GM23338 (cell line): ENCODE measurements at regions not wholly inside any gene's neighbourhood (a gene's known extent, or its start where the extent isn't known, plus 50 kb on each side); places are given as distances from the start of the nearest gene placed in this dataset.

ENCODE experiments used
- ATAC-seq: fragments of 200-7000 bp; cut with Tn5 transposase; 3 replicates; pipeline ENCODE4 v1.9.1; 2020
- DNase-seq: peaks from one replicate; pipeline ENCODE4 v3.0.0-alpha.2; 2015; ENCODE audit warnings: low spot score
- H2AFZ ChIP-seq: fragments of 200-600 bp; sonication (generic); 2 replicates; pipeline ENCODE4 v1.8.0; 2016; ENCODE audit warnings: antibody characterized with exemption, mild to moderate bottlenecking, moderate library complexity
- H3F3A ChIP-seq: fragments of 200-600 bp; sonication (generic); replicated peaks from 2 replicates; pipeline ENCODE4 v1.8.0; 2017; ENCODE audit warnings: antibody characterized with exemption, mixed run types, low read depth
- H3K27ac ChIP-seq: fragments of 200-600 bp; sonication (generic); 2 replicates; pipeline ENCODE4 v1.6.1; 2016; ENCODE audit warnings: low read depth
- H3K27me3 ChIP-seq: fragments of 200-600 bp; sonication (generic); 2 replicates; pipeline ENCODE4 v1.8.0; 2016; ENCODE audit warnings: mild to moderate bottlenecking, mixed run types, moderate library complexity; ENCODE audit not compliant: insufficient read depth
- H3K36me3 ChIP-seq: fragments of 200-600 bp; sonication (generic); 2 replicates; pipeline ENCODE4 v1.8.0; 2016; ENCODE audit warnings: mild to moderate bottlenecking; ENCODE audit not compliant: insufficient read depth
- H3K4me1 ChIP-seq: fragments of 200-600 bp; sonication (generic); 2 replicates; pipeline ENCODE4 v1.8.0; 2016; ENCODE audit warnings: mild to moderate bottlenecking, moderate library complexity; ENCODE audit not compliant: insufficient read depth
- H3K4me2 ChIP-seq: fragments of 200-600 bp; sonication (generic); 2 replicates; pipeline ENCODE4 v1.7.1; 2017; ENCODE audit warnings: mixed run types
- H3K4me3 ChIP-seq: fragments of 200-600 bp; sonication (generic); 2 replicates; pipeline ENCODE4 v1.6.1; 2016; ENCODE audit warnings: mixed run types
- H3K79me2 ChIP-seq: fragments of 200-600 bp; sonication (generic); replicated peaks from 2 replicates; pipeline ENCODE4 v1.8.0; 2017; ENCODE audit warnings: mild to moderate bottlenecking; ENCODE audit not compliant: insufficient read depth
- H3K9me2 ChIP-seq: fragments of 200-600 bp; sonication (generic); 2 replicates; pipeline ENCODE4 v1.8.0; 2017; ENCODE audit not compliant: insufficient read depth
- H4K20me1 ChIP-seq: fragments of 200-600 bp; sonication (generic); replicated peaks from 2 replicates; pipeline ENCODE4 v1.8.0; 2017; ENCODE audit warnings: mild to moderate bottlenecking; ENCODE audit not compliant: insufficient read depth
- H3K27ac Mint-ChIP-seq: 2 replicates; pipeline ENCODE4 v1.8.0; 2020; ENCODE audit warnings: inconsistent platforms, mild to moderate bottlenecking, moderate library complexity, mixed read lengths
- H3K27me3 Mint-ChIP-seq: 3 replicates; pipeline ENCODE4 v1.8.0; 2022; ENCODE audit warnings: low read depth, mild to moderate bottlenecking, moderate library complexity, mixed read lengths, inconsistent platforms; ENCODE audit not compliant: insufficient read depth, poor library complexity
- H3K36me3 Mint-ChIP-seq: 3 replicates; pipeline ENCODE4 v1.8.0; 2021; ENCODE audit warnings: low read depth, mild to moderate bottlenecking, inconsistent platforms, moderate library complexity, mixed read lengths
- H3K4me1 Mint-ChIP-seq: 3 replicates; pipeline ENCODE4 v1.8.0; 2020; ENCODE audit warnings: mild to moderate bottlenecking, inconsistent platforms, mixed read lengths
- H3K4me3 Mint-ChIP-seq: 3 replicates; pipeline ENCODE4 v1.8.0; 2021; ENCODE audit warnings: moderate library complexity, mild to moderate bottlenecking, inconsistent platforms, mixed read lengths
- H3K9me3 Mint-ChIP-seq: 3 replicates; pipeline ENCODE4 v1.8.0; 2020; ENCODE audit warnings: moderate library complexity, mild to moderate bottlenecking, inconsistent platforms, mixed read lengths
- ETS1 ChIP-seq: IDR thresholded peaks from 2 replicates; pipeline ENCODE4 v1.6.1; 2016; ENCODE audit warnings: antibody characterized with exemption
- EZH2 ChIP-seq: fragments of 200-600 bp; sonication (generic); IDR thresholded peaks from one replicate; pipeline ENCODE4 v1.8.0; 2017; ENCODE audit warnings: antibody characterized with exemption, mild to moderate bottlenecking, low read depth; ENCODE audit not compliant: unreplicated experiment
- JUNB ChIP-seq: IDR thresholded peaks from one replicate; pipeline ENCODE4 v1.6.1; 2016; ENCODE audit warnings: antibody characterized with exemption; ENCODE audit not compliant: unreplicated experiment
- POLR2AphosphoS5 ChIP-seq: IDR thresholded peaks from 2 replicates; pipeline ENCODE4 v1.6.1; 2016; ENCODE audit warnings: antibody characterized with exemption, low read depth
- REST ChIP-seq: IDR thresholded peaks from one replicate; pipeline ENCODE4 v1.6.1; 2018; ENCODE audit warnings: antibody characterized with exemption; ENCODE audit not compliant: unreplicated experiment
- ZNF114 ChIP-seq: fragments of 250-450 bp; sonication (Bioruptor Pico); IDR thresholded peaks from 2 replicates; pipeline ENCODE4 v1.5.0; 2020; ENCODE audit warnings: mild to moderate bottlenecking, moderate library complexity
- ZNF462 ChIP-seq: fragments of 250-450 bp; sonication (Bioruptor Pico); IDR thresholded peaks from 2 replicates; pipeline ENCODE4 v1.5.0; 2020; ENCODE audit warnings: mild to moderate bottlenecking, moderate library complexity

GRCh38 chr2:16357188-16357587 is 308.4 kb downstream of the CYRIA start:
- Histone ChIP-seq H3F3A (no peaks in the 10 kb centered on the region), H3K79me2 (no peaks in the 10 kb centered on the region), H3K36me3 (no peaks in the 10 kb centered on the region), H3K4me2 (no peak overlapping the region), H2AFZ (no peak overlapping the region), H3K9me2 (no peaks in the 10 kb centered on the region), H3K27me3 (no peaks in the 10 kb centered on the region), H3K27ac (no peak overlapping the region), H3K4me3 (no peak overlapping the region), H3K4me1 (no peaks in the 10 kb centered on the region), H4K20me1 (no peaks in the 10 kb centered on the region)
- Mint-ChIP-seq H3K9me3 (peaks cover 14% of the 10 kb centered on the region), H3K36me3 (peaks cover 4% of the 10 kb centered on the region; the same call in 2 of the 3 replicates), H3K27ac (no peak overlapping the region), H3K4me1 (no peaks in the 10 kb centered on the region), H3K4me3 (no peak overlapping the region), H3K27me3 (peaks cover 3% of the 10 kb centered on the region)
- ATAC-seq (no peak), DNase-seq (no peak)
- TF ChIP-seq ZNF462 (CRISPR knock-in tag) (no peak), ZNF114 (CRISPR knock-in tag) (no peak), ETS1 (no peak)

- Histone ChIP-seq H3K4me3 (no peak overlapping the region), H3K4me2 (no peak overlapping the region), H3K36me3 (no peaks in the 10 kb centered on the region), H3K27me3 (no peaks in the 10 kb centered on the region), H3K27ac (no peak overlapping the region), H4K20me1 (no peaks in the 10 kb centered on the region), H2AFZ (no peak overlapping the region), H3K9me2 (0 out of 2 replicates have a peak, but pooled peaks cover 5% of the 10 kb centered on the region), H3K4me1 (no peaks in the 10 kb centered on the region), H3K79me2 (no peaks in the 10 kb centered on the region), H3F3A (no peaks in the 10 kb centered on the region)
- DNase-seq (no peak), ATAC-seq (no peak)
- Mint-ChIP-seq H3K27me3 (peaks cover 2% of the 10 kb centered on the region), H3K36me3 (peaks cover 24% of the 10 kb centered on the region; the same call in 2 of the 3 replicates), H3K4me1 (peaks cover 5% of the 10 kb centered on the region; the same call in 1 of the 3 replicates), H3K27ac (no peak overlapping the region), H3K4me3 (no peak overlapping the region), H3K9me3 (peaks cover 34% of the 10 kb centered on the region)
- no peak for TF ChIP-seq EZH2
- no peak for TF ChIP-seq REST
- TF ChIP-seq POLR2AphosphoS5: no peak
- no peak for TF ChIP-seq ZNF114 (CRISPR knock-in tag)
- no peak for TF ChIP-seq ETS1
- TF ChIP-seq JUNB: no peak
Observed at GRCh38 chr2:16351541-16351940, 314.1 kb downstream of the CYRIA start.
